GM18517 (cell line): ENCODE measurements at regions not wholly inside any gene's neighbourhood (a gene's known extent, or its start where the extent isn't known, plus 50 kb on each side); places are given as distances from the start of the nearest gene placed in this dataset.
"Not testable (repeated sequence)": the region's sequence is repeated elsewhere in the genome, so short reads cannot be mapped to it uniquely, and the experiment has no call there.

Experiments
- ATAC-seq: cut with Tn5 transposase; IDR thresholded peaks from one replicate; pipeline ENCODE4 v1.9.1; 2021; ENCODE audit warnings: mild to moderate bottlenecking, moderate library complexity; ENCODE audit not compliant: unreplicated experiment

GRCh38 chr1:101408212-101409042, 171.6 kb downstream of the S1PR1 start:
- peak; percentile 13 for ATAC-seq

- ATAC-seq: no peak
Measured at GRCh38 chr1:101409102-101409501, 172.3 kb downstream of the S1PR1 start.

- ATAC-seq: peak; percentile 39
Measured at GRCh38 chr1:101410048-101410878, 173.4 kb downstream of the S1PR1 start.

- ATAC-seq: no peak
Measured at GRCh38 chr1:101420406-101420805, 183.6 kb downstream of the S1PR1 start.

- not testable (repeated sequence) for ATAC-seq
Measured at GRCh38 chr1:101428083-101428482, 191.3 kb downstream of the S1PR1 start.

GRCh38 chr1:101428562-101428961, 191.7 kb downstream of the S1PR1 start:
- ATAC-seq: no peak

- peak; percentile 40 for ATAC-seq
Measured at GRCh38 chr1:101431956-101432510, 195.2 kb downstream of the S1PR1 start.

GRCh38 chr1:101435831-101436511, 199.2 kb downstream of the S1PR1 start:
- peak; percentile 75 for ATAC-seq

- ATAC-seq: no peak
Measured at GRCh38 chr1:101437800-101438199, 201.0 kb downstream of the S1PR1 start.

- ATAC-seq: peak; percentile 62
Measured at GRCh38 chr1:101438359-101438758, 201.5 kb downstream of the S1PR1 start.

- ATAC-seq: no peak
Measured at GRCh38 chr1:101440485-101440884, 203.7 kb downstream of the S1PR1 start.

- no peak for ATAC-seq
Measured at GRCh38 chr1:101444381-101444780, 207.6 kb downstream of the S1PR1 start.

- ATAC-seq: no peak
Measured at GRCh38 chr1:101444873-101445618, 208.2 kb downstream of the S1PR1 start.

GRCh38 chr1:101448018-101448417, 211.2 kb downstream of the S1PR1 start:
- ATAC-seq: no peak

- ATAC-seq: not testable (repeated sequence)
Measured at GRCh38 chr1:101450691-101451090, 213.9 kb downstream of the S1PR1 start.

- ATAC-seq: peak; percentile 75
Measured at GRCh38 chr1:101451888-101452287, 215.1 kb downstream of the S1PR1 start.

GRCh38 chr1:101452825-101453224, 216.0 kb downstream of the S1PR1 start:
- ATAC-seq: no peak

GRCh38 chr1:101453844-101454243, 217.0 kb downstream of the S1PR1 start:
- ATAC-seq: no peak

- no peak for ATAC-seq
Measured at GRCh38 chr1:101455166-101455565, 218.3 kb downstream of the S1PR1 start.

GRCh38 chr1:101460739-101461138, 223.9 kb downstream of the S1PR1 start:
- no peak for ATAC-seq
